ENCODE measurements at regions not wholly inside any gene's neighbourhood (a gene's known extent, or its start where the extent isn't known, plus 50 kb on each side); places are given as distances from the start of the nearest gene placed in this dataset.

GRCh38 chr15:77821188-77821958, 188.7 kb upstream of the LINGO1 start:
- no peak overlapping the region for H3K4me3 ChIP-seq (ENCODE audit: low read depth, low read length)
- peak; percentile 79 for DNase-seq (ENCODE audit: low read depth)
- peak; percentile 93 for TF ChIP-seq CTCF (conservative IDR thresholded peaks at IDR 0.05; ENCODE audit: low read depth, low read length)

- TF ChIP-seq CTCF (conservative IDR thresholded peaks at IDR 0.05; ENCODE audit: low read depth, low read length) = peak; percentile 29
- no peak for DNase-seq (ENCODE audit: low read depth)
- no peak overlapping the region for H3K4me3 ChIP-seq (ENCODE audit: low read depth, low read length)
These were observed 187.4 kb upstream of the LINGO1 start for GRCh38 chr15:77819851-77820728.

GRCh38 chr15:77819048-77819850, 186.5 kb upstream of the LINGO1 start:
- peak overlapping the region; percentile 14 for H3K4me3 ChIP-seq (ENCODE audit: low read depth, low read length)
- no peak for TF ChIP-seq CTCF (conservative IDR thresholded peaks at IDR 0.05; ENCODE audit: low read depth, low read length)
- DNase-seq (ENCODE audit: low read depth) = no peak

GRCh38 chr15:77818484-77819047, 185.9 kb upstream of the LINGO1 start:
- no peak for DNase-seq (ENCODE audit: low read depth)
- no peak for TF ChIP-seq CTCF (conservative IDR thresholded peaks at IDR 0.05; ENCODE audit: low read depth, low read length)
- H3K4me3 ChIP-seq (ENCODE audit: low read depth, low read length) = no peak overlapping the region

- no peak for TF ChIP-seq CTCF (conservative IDR thresholded peaks at IDR 0.05; ENCODE audit: low read depth, low read length)
- no peak for DNase-seq (ENCODE audit: low read depth)
- H3K4me3 ChIP-seq (ENCODE audit: low read depth, low read length) = no peak overlapping the region
These were observed 184.7 kb upstream of the LINGO1 start for GRCh38 chr15:77817434-77817833.

GRCh38 chr15:77816983-77817382, 184.3 kb upstream of the LINGO1 start:
- H3K4me3 ChIP-seq (ENCODE audit: low read depth, low read length) = no peak overlapping the region
- no peak for TF ChIP-seq CTCF (conservative IDR thresholded peaks at IDR 0.05; ENCODE audit: low read depth, low read length)

More at GRCh38 chr15:77816983-77817382, 184.3 kb upstream of the LINGO1 start:
- no peak for DNase-seq (ENCODE audit: low read depth)

All from choroid plexus epithelial cell (primary cell).